ENCODE measurements at regions not wholly inside any gene's neighbourhood (a gene's known extent, or its start where the extent isn't known, plus 50 kb on each side); places are given as distances from the start of the nearest gene placed in this dataset.

DNA sequence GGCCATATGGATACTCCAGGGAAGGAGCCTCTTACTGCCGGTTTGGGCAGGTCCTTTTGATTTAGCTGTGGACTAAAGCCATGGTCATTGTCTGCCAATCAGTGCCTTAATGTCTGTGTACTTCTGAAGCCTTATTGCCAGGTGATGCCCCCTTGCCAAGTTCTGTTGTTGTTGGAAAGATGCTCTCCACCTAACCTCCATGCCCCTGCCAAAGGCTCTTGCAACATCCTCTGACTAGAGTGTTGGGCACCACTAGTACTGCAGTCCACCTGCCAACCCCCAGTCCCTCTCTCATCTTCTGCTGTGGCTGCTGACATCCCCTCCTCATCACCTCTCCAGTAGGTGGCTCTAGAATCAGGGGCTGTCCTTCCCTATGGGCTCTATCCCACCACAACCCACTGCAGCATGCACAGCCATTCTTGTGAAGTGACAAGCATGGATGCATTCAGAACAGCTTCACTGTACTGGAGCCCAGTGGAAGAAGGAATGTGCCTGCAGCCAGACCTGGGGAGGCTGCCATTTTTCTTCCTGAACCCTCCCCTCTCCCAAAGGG, 375.3 kb upstream of the CDH5 start:
- no peak for ATAC-seq
- DNase-seq (ENCODE audit: missing footprints), result no peak
- intact Hi-C loops (cut with DNase I), result no loop called here

DNA sequence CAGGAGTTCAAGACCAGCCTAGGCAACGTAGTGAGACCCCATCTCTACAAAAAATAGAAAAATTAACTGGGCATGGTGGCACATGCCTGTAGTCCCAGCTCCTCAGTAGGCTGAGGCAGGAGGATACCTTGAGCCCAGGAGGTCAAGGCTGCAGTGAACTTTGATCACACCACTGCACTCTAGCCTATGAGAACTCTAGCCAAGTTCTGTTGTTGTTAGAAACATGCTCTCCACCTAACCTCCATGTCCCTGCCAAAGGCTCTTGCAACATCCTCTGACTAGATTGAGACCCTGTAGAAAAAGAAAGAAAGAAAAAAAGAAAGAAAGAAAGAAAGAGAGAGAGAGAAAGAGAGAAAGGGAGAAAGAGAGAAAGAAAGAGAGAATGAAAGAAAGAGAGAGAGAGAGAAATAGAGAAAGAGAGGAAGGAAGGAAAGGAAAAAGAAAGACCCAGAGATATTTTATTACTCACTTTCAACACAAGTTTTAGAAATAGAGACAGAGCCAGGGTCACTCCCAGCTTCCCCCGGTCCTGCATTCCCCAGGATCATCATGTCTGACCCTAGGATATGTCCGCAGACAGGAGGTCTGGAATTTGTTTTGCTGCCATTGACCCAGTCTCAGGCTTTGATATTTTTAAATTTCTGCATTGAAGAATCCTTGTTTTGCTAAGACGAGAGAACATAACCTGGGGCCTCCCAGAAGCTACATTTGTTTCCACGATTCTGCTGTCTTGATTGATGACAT, 376.5 kb upstream of the CDH5 start:
- ATAC-seq (no peak), DNase-seq (ENCODE audit: missing footprints) (no peak)
- intact Hi-C loops (cut with DNase I), result no loop called here

DNA sequence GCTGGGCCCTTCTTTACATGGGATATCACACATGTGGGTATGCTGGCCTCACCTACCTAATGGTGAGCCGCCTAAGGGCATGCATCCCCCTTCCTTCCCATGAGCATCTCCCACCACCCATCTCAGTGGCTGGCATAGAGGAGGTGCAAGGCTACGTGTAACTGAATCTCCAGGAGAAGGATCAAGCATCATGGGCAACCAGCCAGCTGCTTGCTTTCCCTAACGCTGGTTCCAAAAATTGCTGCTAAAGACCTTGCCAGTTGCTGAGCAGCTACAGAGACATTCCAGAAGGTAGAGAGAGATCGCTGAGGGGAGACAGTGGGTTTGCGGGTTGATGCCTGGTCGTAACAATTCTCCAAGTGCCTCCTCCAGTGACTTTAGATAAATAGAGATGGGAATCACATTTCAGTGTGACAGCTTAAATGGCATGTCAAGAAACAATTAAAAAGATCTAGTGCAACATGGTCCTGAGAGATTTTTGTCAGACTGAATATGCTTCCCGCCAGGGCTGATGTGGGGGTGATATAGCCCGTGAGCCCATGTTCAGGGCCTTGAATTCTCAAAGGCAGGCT, 378.4 kb upstream of the CDH5 start:
- DNase-seq (ENCODE audit: missing footprints) (no peak), ATAC-seq (no peak)
- intact Hi-C loops (cut with DNase I), result no loop called here

DNA sequence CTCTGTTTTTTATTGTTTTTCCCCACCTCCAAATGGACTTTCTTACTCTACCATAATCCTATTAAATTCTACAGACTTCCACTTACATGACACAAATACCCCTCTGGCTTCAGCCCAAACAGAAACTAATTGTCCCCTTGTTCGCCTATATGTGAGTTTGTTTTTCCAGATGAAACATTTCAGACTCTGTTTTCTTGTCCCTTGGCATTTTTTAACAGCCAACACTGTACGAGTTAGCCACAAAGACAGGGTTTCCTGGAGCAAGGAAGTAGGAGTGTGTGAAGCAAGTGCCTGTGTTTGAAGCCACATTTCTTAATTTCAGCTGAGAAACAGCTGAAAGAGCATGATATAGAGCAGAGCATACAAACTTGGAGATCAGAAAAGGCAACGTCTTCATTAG, 382.2 kb upstream of the CDH5 start:
- no peak for ATAC-seq
- intact Hi-C loops (cut with DNase I), result no loop called here
- DNase-seq (ENCODE audit: missing footprints), result no peak

DNA sequence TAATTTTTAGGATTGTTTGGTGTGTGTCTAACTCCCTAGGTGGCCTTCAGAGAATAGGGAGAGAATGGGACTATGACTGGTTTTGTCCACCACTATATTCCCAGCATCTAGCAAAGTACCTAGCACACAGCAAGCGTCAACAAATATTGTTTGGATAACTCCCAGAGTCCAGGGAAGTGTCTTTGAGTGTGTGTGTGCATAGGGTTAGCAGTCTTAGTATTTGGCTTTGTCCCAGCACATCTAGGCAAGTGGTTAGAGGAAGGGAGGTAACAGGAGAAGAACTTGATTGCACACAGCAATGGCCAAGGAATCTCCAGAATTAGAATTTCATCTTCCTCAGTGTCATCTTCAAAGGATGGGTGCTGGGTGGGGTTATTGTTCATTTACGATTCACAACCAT, 385.4 kb upstream of the CDH5 start:
- no peak for ATAC-seq
- intact Hi-C loops (cut with DNase I), result no loop called here
- DNase-seq (ENCODE audit: missing footprints), result no peak

DNA sequence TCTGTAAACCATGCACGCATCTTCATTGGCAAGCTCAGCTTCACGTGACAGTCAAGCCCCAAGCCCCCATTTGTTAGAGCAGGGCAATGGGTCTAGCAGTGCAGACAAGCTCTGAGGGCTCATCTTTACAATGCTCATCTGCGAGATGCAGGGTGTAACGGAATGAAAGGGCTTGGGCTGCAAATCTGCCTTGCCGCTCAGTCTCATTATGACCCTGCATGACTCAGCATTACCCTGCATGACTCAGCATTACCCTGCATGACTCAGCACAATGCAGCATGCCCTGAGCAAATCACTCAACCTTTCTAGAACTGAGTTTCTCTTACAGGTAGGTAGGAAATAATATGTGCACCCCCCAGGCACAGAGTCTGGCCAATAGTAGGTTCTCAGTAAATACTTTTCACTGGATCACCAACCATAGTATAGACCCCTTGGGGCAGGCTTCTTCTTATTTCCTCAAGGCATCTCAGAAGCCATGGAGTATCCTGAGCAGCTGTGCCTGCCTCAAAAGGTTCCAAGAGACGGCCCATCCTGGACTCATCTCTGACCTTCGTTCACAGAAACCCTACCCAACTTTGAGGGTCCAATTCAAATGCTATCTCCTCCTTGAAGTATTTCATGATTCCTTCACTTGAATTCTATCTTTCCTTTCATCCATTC, 391.3 kb upstream of the CDH5 start:
- intact Hi-C loops (cut with DNase I), result no loop called here
- DNase-seq (ENCODE audit: missing footprints), result no peak
- no peak for ATAC-seq

DNA sequence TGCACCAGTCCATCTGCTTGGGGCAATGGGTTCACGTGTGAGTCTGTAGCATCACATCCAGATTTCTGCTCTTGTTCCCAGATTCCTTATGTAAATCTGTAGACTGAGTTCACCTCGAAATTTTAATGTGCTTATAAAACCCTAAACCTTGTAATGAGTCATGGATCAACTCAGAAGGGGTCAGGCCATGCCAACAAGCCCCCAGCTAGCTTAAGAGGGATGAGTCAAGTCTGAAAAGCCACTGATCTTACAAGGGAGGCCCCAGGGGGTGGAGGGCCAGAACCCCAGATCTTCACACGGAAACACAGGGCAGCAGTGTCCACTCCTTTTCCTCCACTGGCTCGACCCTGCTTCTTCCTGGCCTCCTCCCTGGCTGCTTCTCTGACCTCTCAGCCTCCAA, 399.1 kb upstream of the CDH5 start:
- ATAC-seq, result no peak
- DNase-seq (ENCODE audit: missing footprints), result no peak
- intact Hi-C loops (cut with DNase I), result no loop called here

DNA sequence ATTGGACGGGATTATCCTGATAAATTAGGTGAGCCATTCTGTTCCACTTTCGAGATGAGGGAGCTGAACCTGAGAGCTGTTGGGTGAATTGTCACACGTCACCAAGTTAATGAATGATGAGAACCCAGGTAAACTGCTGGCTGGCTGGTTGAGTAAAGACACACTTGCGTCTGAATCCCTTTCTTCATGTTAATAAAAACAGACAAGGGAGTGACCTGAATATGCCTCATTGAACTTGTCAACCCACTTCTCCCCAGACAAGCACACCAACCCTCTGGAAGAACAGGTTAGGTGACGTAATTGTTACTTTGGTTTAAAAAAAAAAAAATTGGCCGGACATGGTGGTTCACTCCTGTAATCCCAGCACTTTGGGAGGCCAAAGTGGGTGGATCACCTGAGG, 400.9 kb upstream of the CDH5 start:
- no peak for ATAC-seq
- intact Hi-C loops (cut with DNase I), result no loop called here
- DNase-seq (ENCODE audit: missing footprints), result no peak

DNA sequence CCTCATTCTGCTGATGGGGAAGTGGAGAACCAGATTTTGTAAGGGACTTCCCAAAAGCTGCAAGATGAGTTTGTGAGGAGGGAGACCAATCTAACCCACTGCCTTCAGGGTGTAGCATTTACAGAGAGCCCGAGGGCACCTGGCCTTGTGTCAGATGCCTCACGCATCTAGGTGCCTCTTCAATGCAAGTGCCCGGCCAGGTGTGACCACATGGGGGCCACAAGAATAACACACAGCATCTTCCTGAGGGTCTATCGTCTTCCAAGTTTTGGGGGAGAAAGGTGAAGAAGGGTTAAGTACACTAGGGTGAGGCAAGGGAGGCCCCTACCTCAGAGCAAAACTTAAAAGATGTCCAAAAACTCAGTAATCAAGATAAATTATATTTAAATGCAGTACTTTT, 401.7 kb upstream of the CDH5 start:
- DNase-seq (ENCODE audit: missing footprints) (no peak), ATAC-seq (no peak)
- intact Hi-C loops (cut with DNase I), result no loop called here

DNA sequence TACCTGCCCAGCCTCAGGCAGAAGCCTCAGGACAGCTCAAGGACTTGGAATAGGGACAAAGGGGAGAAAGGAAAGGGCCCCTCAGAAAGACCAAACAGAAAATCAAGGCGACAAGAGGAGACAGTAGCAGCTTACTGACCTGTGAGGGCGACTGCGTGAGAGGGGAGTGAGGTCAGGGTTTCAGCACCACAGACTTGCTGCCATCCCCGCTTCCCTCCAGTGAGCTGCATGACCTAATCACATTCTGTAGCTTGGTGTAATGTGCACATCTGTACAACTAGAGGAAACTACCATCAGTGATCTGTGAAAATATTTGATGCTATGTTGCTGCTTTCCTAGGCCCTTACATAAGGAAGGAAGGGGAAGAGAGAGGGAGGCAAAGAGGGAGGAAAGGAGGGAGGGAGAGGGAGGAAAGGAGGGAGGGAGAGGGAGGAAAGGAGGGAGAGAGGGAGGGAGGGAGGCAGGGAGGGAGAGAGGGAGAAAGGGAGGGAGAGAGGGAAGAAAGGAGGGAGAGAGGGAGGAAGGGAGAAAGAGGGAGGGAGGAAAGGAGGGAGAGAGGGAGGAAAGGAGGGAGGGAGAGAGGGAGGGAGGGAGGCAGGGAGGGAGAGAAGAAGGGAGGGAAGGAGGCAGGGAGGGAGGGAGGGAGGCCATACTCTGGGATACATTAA, 404.9 kb upstream of the CDH5 start:
- intact Hi-C loops (cut with DNase I), result no loop called here
- DNase-seq (ENCODE audit: missing footprints) (no peak), ATAC-seq (no peak)

DNA sequence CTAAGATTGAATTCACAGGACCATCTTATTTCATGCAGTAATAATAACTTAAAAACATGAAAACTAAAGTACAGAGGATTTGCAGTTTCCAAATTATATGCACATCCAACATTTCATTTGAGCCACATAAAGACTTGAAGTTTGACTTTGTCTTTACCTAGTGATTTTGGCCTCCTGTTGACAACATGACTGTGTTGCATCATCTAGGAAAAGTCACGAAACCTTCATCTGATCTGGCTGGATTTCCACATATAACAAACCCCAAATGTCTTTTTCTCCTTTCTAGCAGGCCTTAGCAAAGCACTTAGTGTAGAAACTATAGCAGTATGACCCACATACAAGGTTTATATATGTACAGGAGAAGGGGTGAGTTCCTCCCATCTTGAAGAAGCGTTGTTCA, 406.5 kb upstream of the CDH5 start:
- no peak for DNase-seq (ENCODE audit: missing footprints)
- ATAC-seq, result no peak

DNA sequence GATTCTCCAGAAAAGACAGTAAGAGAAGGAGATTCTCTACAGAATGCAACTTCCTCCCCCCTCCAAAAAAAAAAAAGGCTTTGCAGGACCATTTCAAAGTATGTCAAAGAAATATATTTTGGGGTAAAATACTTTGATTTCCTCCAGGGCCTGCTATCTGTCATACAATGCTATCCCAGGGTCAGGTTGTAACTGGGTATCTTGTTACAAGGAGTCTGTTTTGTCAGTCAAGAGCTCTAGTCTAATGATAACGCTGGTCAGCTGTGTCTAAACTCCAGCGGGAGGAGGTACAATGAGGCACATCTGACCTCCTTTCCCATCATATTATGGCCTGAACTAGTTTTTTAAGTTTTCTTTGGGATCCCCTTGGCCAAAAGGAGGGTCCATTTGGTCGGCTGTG, 408.4 kb upstream of the CDH5 start:
- intact Hi-C loops (cut with DNase I), result no loop called here
- ATAC-seq (no peak), DNase-seq (ENCODE audit: missing footprints) (no peak)

More for the DNA sequence above, 406.5 kb upstream of the CDH5 start:
- intact Hi-C loops (cut with DNase I), result no loop called here

DNA sequence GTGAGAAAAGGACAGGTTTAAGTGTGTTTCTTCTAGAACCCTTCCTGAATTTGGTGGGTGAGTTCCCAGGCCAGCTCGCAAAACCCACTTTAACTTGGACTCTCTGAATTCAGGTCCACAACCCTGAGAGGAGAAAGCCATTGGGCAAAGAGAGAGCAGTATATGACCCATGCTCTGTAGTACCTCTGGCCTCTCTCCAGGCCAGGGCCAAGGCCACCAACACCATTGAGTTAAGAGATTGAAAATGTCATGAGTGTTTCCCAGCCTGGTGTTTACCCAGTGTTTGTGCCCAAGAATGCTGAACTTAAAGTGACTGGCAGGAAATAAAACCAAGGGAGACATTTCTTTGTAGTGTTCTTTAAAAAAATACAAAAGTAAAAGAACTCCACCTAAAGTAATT, 410.4 kb upstream of the CDH5 start:
- ATAC-seq, result no peak
- intact Hi-C loops (cut with DNase I), result no loop called here
- DNase-seq (ENCODE audit: missing footprints), result no peak

DNA sequence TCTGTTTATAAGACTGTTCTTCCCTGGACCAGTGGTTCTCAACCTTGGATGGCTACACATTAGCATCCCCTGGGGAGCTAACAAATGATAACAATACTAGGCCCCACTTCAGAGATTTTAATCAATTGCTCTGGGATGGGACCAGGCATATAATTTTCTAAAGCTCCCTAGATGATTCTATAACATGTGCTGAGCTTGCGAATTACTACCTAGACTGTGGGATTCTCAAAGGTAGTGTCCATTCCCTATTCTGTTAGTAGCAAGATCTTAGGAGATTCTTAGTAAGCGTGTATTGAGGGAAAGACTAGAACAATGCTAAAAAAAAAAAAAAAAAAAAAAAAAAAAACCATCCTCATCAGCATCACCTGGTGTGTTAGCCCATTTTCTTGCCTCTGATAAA, 412.0 kb upstream of the CDH5 start:
- intact Hi-C loops (cut with DNase I), result no loop called here
- no peak for ATAC-seq
- no peak for DNase-seq (ENCODE audit: missing footprints)

DNA sequence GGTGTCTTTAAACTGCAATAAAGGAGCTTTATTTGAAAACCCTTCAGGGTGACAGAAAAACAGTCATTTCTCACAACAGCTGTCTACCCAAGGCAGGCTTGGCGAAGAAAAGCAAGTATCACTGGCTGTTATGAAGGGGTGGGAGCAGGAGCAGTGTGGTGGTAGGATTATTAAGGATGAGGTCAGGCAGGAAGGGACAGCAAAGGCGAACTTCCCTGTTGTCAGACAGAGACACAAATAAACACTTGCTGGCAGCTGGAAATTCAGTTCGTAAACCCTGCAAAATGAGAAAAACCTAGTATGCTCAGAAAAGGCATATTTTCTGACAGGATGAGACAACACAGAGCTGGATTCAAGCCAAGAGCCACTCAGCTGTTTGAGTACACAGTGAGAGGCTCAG, 416.3 kb upstream of the CDH5 start:
- no peak for ATAC-seq
- no peak for DNase-seq (ENCODE audit: missing footprints)
- intact Hi-C loops (cut with DNase I), result no loop called here

DNA sequence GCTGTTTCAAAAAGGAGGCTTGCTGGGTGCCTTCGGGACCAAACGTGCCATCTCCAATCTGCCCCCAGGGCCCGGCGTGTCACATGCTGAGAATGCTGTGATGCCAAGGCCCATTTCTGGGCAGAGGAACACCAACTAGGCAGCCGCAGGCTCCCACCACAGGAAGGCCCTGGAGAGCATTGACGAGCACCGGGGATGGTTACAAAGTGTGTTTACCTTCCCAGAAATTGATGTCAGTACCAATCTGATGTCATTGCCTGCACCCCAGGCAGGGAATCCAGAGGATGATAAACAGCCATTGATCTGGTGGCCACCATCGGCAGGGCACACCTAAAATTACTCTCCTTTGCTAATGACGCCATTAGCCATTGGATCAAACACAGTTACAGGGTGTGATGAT, 418.1 kb upstream of the CDH5 start:
- DNase-seq (ENCODE audit: missing footprints), result no peak
- intact Hi-C loops (cut with DNase I), result no loop called here
- no peak for ATAC-seq

DNA sequence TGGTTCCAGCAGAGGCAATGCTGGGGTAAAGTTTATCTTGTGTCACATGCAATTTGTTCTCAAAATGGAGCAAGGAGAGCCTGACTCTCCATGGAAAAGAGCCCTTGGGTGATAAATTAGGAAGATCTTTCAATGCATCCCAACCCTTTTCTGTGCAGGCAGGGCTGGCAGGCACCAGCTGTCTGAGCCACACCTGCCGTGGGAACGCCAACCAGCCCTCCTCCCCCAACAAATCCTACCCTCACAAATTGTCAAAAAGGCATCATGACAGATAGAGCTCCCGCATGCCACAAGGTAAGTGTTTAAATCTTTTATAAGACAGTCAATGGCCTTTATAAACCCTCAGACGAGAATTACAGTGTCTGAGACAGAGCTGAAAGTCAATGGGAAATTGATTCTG, 418.5 kb upstream of the CDH5 start:
- intact Hi-C loops (cut with DNase I), result no loop called here
- ATAC-seq, result no peak
- no peak for DNase-seq (ENCODE audit: missing footprints)

DNA sequence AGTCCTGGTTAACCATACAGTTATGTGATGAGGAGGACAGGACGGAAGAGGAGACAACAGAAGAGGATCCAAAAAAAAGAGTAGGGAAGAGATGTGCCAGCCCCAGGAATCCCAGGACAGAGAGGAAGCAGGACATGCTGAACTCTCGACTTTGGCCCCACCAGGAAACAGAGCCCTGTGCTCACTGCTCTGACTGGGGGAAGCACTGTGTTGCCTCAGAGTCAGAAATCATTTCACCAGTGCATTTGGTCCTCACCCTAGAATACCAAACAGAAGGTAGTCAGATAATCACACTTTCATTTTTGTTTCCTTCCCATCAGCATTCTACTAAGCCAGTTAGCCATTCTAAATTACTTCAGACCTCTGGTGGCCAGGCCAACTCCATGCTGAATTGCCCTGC, 421.0 kb upstream of the CDH5 start:
- ATAC-seq, result no peak
- DNase-seq (ENCODE audit: missing footprints), result no peak
- intact Hi-C loops (cut with DNase I), result no loop called here

DNA sequence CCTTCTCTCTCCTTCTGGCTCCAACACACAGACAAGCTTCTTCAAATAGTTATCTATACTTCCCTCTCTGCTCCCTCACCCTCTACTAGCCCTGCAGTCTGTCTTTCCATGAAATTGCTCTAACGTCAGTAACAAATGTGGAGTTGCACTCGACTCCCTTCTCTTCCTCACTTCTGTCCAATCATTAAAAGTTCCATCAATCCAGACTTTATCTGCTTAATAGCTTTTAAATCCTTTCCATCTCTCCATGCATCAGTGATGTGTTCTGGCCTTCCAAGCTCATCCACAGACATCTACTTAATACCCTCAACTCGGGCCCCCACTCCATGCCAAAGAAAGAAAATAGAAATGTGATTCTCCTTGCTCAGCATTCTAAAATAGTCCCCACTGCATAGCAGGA, 422.1 kb upstream of the CDH5 start:
- no peak for ATAC-seq
- intact Hi-C loops (cut with DNase I), result no loop called here
- no peak for DNase-seq (ENCODE audit: missing footprints)

DNA sequence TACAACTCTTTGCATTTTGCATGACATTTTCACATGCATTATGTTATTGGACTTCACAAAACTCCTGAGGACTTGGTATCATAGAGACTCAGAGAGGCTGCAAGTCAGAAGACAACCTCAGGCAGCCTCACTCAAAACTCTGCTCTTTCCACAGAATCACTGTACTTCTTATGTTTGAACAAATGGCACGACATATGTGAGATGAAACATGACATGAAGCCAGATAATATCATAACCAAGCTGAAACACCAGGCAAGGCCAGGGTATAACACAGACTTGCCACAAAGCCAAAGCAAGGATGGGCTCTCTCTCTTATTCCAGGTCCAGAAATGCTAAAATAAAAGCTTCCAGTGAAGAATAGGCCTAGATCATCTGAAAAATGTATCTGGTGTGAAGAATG, 425.8 kb upstream of the CDH5 start:
- ATAC-seq (no peak), DNase-seq (ENCODE audit: missing footprints) (no peak)
- intact Hi-C loops (cut with DNase I), result no loop called here
